GM19351 (cell line): ENCODE measurements at regions not wholly inside any gene's neighbourhood (a gene's known extent, or its start where the extent isn't known, plus 50 kb on each side); places are given as distances from the start of the nearest gene placed in this dataset.
"Not testable (repeated sequence)": the region's sequence is repeated elsewhere in the genome, so short reads cannot be mapped to it uniquely, and the experiment has no call there.

ENCODE experiments used
- ATAC-seq: cut with Tn5 transposase; IDR thresholded peaks from one replicate; pipeline ENCODE4 v1.9.1; 2021; ENCODE audit warnings: mild to moderate bottlenecking, moderate library complexity; ENCODE audit not compliant: unreplicated experiment

- no peak for ATAC-seq
Observed at GRCh38 chr6:79810871-79811270, 136.5 kb downstream of the ELOVL4 start.

- ATAC-seq = no peak
Observed at GRCh38 chr6:79810185-79810705, 137.1 kb downstream of the ELOVL4 start.

- ATAC-seq = no peak
Observed at GRCh38 chr6:79808921-79809320, 138.4 kb downstream of the ELOVL4 start.

- ATAC-seq = not testable (repeated sequence)
Observed at GRCh38 chr6:79806661-79807060, 140.7 kb downstream of the ELOVL4 start.

DNA sequence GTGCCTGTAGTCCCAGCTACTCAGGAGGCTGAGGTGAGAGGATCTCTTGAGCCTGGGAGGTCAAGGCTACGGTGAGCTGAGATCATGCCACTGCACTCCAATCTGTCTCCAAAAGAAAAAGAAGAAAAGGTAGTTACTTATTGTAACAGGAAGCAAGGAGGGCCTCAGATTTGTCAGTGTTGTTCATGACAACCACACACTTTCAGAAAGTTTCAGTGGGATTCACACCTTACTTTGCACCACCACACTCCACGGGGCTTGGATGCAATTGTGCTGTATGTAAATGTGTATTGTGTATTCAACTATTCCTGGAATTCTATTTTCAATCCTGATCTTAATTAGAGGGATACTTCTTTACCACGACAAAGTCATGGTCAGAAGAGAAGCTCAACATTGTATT, 142.6 kb downstream of the ELOVL4 start:
- ATAC-seq = no peak

DNA sequence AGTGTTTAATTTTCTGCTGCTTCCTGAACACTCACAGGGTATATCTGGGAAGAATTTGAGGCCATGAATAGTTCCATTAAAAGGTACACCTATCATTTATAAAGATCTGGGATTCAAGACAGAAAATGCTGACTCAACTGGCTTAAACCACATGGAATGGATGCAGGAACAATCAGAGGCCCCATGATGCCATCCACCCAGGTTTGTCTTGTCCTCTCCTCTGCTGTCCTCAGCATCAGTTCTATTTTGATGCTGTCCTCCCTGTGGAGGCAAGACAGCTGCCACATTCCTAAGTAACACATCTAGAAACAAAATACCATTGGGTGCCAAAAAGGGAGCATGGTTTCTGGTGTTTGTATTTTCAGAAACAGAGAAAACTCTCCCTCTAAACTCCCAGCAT, 143.4 kb downstream of the ELOVL4 start:
- no peak for ATAC-seq

DNA sequence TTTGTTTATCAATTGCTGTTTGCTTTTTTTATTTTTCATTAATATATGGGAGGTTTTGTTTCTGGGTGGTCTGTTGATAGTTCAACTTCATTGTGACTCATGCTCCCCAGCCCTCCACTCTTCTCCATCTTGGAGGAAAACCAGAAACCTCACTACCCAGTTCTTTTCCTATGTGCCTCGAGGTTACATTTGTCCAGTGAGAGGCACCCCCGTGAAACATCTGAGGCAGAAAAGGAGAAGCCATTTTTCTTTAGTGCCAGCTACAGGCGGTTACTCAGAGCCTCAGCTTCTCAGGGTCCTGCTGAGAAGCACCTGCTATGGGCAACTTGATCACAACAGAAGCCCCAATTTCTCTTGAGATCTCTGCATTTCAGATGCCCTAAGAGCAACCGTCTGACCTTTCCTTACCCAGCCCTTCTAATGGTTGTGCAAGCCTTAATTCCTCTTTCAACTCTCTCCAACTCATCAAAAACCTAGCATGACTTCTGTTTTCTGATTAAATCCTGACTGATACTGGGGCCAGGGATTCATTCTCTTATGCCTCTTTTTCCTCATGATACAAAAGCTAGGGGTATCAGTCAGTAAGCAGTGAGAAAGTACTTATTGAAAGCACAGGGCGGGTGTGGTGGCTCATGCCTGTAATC, 144.6 kb downstream of the ELOVL4 start:
- no peak for ATAC-seq

DNA sequence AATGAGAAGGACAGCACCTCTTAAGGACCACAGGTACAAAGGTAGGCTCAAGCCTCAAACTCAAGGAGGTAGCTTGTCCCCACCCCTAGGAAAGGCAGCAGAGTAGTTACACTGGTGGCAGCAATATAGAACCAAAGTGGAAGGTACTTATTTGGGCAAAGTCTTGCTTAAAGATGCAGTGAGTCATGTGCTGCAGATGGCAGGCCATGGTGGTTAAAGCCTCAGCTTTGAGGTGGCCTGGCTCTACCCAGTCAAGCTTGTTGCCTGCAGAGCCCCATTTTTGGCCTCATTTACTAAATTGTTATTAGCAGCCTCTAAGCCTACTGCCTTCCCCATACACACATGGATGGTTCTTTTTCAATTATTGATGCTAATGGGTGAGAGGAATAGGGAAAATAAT, 146.0 kb downstream of the ELOVL4 start:
- ATAC-seq = no peak

DNA sequence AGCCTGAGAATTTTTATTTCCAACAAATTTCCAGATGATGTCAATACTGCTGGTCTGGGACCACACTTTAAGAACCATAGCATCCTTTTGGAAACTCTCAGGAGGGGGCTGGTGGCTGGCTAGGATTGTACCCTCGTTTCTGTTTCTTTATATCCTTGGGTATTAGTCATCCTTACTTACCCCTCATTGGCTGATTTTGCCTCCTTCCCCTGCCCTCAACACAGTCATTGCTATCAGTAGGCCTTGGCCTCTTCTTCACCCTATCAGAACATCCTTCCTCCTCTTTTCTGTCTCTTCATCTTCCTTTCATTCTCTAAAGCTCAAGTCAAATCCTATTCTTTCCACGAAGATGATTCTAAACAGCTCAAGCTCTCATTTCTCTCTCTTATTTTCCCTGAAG, 148.5 kb downstream of the ELOVL4 start:
- ATAC-seq = no peak

DNA sequence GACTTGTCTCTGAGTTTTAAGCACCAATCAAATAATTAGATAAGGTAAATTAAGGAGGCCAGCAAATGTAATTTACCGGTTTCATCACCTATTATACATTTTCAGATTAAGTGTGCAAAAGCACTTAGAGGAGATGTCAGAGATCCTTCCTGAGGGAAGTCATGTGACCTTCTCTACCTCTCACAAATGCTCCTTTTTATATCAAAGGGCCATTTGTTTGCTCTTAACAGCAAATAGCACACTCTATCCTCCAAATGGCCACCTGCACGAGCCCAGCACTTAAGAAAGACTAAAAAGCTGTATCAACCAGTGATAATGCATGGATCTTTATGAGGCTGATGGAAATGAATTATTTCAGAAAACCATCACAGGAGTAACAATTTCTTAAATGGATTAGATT, 149.4 kb downstream of the ELOVL4 start:
- ATAC-seq = no peak

- ATAC-seq = no peak
Observed at GRCh38 chr6:79797163-79797764, 150.1 kb downstream of the ELOVL4 start.

GRCh38 chr6:79796197-79796596, 151.2 kb downstream of the ELOVL4 start:
- no peak for ATAC-seq

DNA sequence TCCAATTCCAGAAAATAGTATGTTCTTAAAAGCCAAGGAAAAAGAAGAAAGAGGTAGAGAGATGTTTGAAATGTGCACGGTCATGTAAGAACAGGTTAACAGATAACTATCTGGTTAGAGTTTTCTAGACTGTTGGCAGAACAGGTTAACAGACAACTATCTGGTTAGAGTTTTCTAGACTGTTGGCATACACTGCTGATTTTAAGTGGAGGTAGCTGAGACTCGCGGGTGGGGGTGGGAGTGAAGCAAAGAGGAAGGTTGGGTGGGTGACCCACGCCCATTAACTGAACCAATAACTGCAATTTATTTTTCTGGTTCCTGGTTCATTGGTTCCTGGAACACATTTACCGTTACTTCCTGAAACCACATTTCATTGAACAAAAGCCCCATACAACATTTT, 157.5 kb downstream of the ELOVL4 start:
- no peak for ATAC-seq

DNA sequence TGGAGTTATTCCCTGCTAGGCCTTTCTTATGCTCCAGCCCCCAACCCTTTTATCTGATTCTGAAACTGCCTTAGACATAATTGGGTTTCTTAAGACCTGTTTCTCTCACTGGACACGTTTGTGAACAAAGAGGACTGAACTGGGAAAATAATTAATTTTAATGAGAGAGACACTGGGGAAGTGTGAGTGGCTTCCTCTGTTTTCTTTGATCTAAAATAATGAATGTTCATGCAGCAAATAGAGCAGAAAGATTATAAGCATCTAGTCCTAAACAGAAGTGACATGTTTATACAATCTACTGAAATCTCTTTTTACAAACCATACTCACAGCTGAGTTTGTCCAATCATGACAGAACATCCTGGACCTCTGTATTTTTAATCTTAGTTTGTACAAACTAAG, 157.6 kb downstream of the SH3BGRL2 start:
- no peak for ATAC-seq

- ATAC-seq = no peak
Observed at GRCh38 chr6:79787626-79788025, 156.5 kb downstream of the SH3BGRL2 start.

- ATAC-seq = no peak
Observed at GRCh38 chr6:79784395-79784753, 153.2 kb downstream of the SH3BGRL2 start.

DNA sequence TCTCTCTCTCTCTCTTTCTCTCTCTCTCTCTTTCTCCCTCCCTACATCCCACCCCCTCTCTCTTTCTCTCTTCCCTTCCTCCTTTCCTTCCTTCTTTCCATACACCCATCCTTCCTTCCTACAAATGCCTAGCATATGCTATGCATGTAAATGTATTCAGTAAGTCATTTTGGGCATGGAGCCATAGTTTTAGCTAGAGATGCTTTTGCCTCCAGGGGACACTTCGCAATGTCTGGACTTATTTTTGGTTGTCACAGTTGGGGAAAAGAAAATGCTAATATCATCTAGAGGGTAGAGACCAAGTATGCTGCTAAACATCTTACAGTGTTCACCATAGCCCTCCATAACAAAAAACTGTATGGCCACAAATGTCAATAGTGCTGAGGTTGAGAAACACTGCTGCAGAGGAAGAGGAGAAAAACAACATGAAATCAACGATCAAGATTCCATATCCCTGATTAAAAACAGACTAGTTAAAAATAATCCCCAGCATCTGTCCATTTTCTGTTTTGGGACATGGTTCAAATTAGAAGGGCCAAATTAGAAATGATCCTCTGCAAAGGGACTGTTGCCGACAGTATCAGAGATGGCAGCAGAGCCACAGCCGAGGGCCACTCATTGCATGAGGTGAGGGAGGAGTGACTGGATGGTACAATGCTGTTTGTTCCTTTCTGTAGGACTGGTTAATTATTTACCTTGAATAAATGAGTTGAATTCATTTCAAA, 152.7 kb downstream of the SH3BGRL2 start:
- ATAC-seq = no peak

GRCh38 chr6:79782792-79783580, 151.9 kb downstream of the SH3BGRL2 start:
- no peak for ATAC-seq

DNA sequence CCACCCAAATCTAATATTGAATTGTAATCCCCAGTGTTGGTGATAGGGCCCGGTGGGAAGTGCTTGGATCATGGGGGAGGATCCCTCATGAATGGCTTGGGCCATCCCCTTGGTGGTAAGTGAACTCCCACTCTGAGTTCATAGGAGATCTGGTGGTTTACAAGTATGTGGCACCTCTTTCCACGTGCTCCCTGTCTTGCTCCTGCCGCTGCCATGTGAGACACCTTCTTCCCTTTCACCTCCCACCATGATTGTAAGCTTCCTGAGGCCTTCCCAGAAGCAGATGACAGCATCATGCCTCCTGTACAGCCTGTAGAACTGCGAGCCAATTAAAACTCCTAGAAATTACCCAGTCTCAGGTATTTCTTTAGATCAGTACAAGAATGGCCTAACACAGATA, 150.8 kb downstream of the SH3BGRL2 start:
- no peak for ATAC-seq

- ATAC-seq = no peak
Observed at GRCh38 chr6:79780881-79781280, 149.8 kb downstream of the SH3BGRL2 start.

DNA sequence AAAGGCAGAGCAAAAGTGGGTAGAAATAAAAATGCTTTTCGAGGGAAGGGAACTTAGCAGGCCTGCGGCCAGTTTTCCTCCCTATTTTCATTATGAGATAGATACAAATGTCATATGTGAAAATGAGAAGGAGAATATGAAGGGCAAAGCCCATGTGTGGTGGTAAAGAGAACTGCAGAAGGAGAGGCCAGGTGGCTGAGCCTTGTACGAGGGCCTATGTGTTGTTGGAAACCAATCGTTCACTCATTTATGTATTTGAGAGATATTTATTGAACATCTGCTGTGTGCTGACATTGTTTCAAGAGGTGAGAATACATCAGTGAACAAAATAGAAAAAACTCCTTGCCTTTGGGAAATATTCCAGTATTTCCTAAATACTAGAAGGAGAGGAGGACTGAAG, 147.7 kb downstream of the SH3BGRL2 start:
- no peak for ATAC-seq
